IMR-90 (cell line): ENCODE measurements at regions not wholly inside any gene's neighbourhood (a gene's known extent, or its start where the extent isn't known, plus 50 kb on each side); places are given as distances from the start of the nearest gene placed in this dataset.

Source experiments
- ATAC-seq: fragments of 200-7000 bp; cut with Tn5 transposase; 2 replicates; pipeline ENCODE4 v1.9.1; 2020; ENCODE audit warnings: low read depth, mild to moderate bottlenecking, moderate library complexity
- BruUV-seq: library from RNA; stranded (reverse); fragments of 400-500 nt; replicated peaks from 2 replicates; lab custom pipeline; 2021; lab: Mats Ljungman, UMichigan
- CTCF ChIA-PET: fragments of 300-600 bp; formaldehyde crosslinking; extraction: SDS; loops from one replicate; lab custom pipeline; 2021; ENCODE audit warnings: antibody characterized with exemption; lab: Yijun Ruan, JAX
- POLR2A ChIA-PET: fragments of 300-600 bp; sonication (Branson Sonifier 250); formaldehyde crosslinking; loops from one replicate; lab custom pipeline; 2022; ENCODE audit warnings: antibody characterized with exemption; ENCODE audit not compliant: unreplicated experiment; lab: Charles Lee
- DNase-seq: peaks from one replicate; pipeline ENCODE4 v3.0.0; 2013
- H2AFZ ChIP-seq: replicated peaks from 2 replicates; pipeline ENCODE3; 2013; ENCODE audit warnings: low read length, mild to moderate bottlenecking; ENCODE audit not compliant: poor library complexity
- H2AK5ac ChIP-seq: 2 replicates; pipeline ENCODE4 v1.6.1; 2013; ENCODE audit warnings: low read depth, low read length, inconsistent platforms
- H2AK9ac ChIP-seq: replicated peaks from 2 replicates; pipeline ENCODE3; 2013; ENCODE audit warnings: mild to moderate bottlenecking, low read depth, low read length, moderate library complexity; ENCODE audit not compliant: poor library complexity
- H2BK120ac ChIP-seq: 2 replicates; pipeline ENCODE4 v1.6.1; 2013; ENCODE audit warnings: low read depth, low read length, inconsistent platforms
- H2BK15ac ChIP-seq: 3 replicates; pipeline ENCODE4 v1.6.1; 2013; ENCODE audit warnings: low read depth, low read length, inconsistent platforms
- H2BK20ac ChIP-seq: 2 replicates; pipeline ENCODE4 v1.6.1; 2013; ENCODE audit warnings: low read depth, mild to moderate bottlenecking, inconsistent platforms, low read length, moderate library complexity
- H2BK5ac ChIP-seq: 2 replicates; pipeline ENCODE4 v1.6.1; 2013; ENCODE audit warnings: mild to moderate bottlenecking, low read depth, low read length, inconsistent platforms; ENCODE audit not compliant: poor library complexity, severe bottlenecking
- H3K14ac ChIP-seq: replicated peaks from 2 replicates; pipeline ENCODE4 v1.6.1; 2013; ENCODE audit warnings: low read depth, low read length, inconsistent platforms
- H3K18ac ChIP-seq: 2 replicates; pipeline ENCODE4 v1.6.1; 2013; ENCODE audit warnings: low read depth, low read length, control low read depth
- H3K23ac ChIP-seq: 2 replicates; pipeline ENCODE4 v1.6.1; 2013; ENCODE audit warnings: low read depth, low read length, inconsistent platforms
- H3K27ac ChIP-seq: 2 replicates; pipeline ENCODE4 v1.5.1; 2013; ENCODE audit warnings: mild to moderate bottlenecking, control low read depth, low read length; ENCODE audit not compliant: insufficient read depth
- H3K27me3 ChIP-seq: 2 replicates; pipeline ENCODE4 v1.6.1; 2013; ENCODE audit warnings: low read length; ENCODE audit not compliant: control insufficient read depth, insufficient read depth
- H3K36me3 ChIP-seq: 2 replicates; pipeline ENCODE4 v1.6.1; 2013; ENCODE audit warnings: low read length, mixed read lengths; ENCODE audit not compliant: control insufficient read depth, insufficient read depth
- H3K4ac ChIP-seq: 2 replicates; pipeline ENCODE4 v1.6.1; 2013; ENCODE audit warnings: low read depth, low read length, inconsistent platforms
- H3K4me1 ChIP-seq: 2 replicates; pipeline ENCODE4 v1.6.1; 2013; ENCODE audit warnings: low read length, mixed read lengths; ENCODE audit not compliant: control insufficient read depth, insufficient read depth
- H3K4me2 ChIP-seq: 2 replicates; pipeline ENCODE4 v1.6.1; 2013; ENCODE audit warnings: low read depth, mild to moderate bottlenecking, control low read depth, low read length, moderate library complexity
- H3K4me3 ChIP-seq: 2 replicates; pipeline ENCODE4 v1.5.1; 2013; ENCODE audit warnings: low read depth, mild to moderate bottlenecking, control low read depth, low read length, moderate library complexity; ENCODE audit not compliant: insufficient read depth
- H3K56ac ChIP-seq: 2 replicates; pipeline ENCODE4 v1.6.1; 2013; ENCODE audit warnings: low read length, inconsistent platforms; ENCODE audit not compliant: insufficient read depth; ENCODE audit errors: extremely low read depth
- H3K79me1 ChIP-seq, 2 experiments: 2 replicates each; pipeline ENCODE4 v1.6.1; 2013; ENCODE audit warnings: low read length in 2 of 2, inconsistent platforms in 1 of 2, low read depth in 1 of 2
- H3K9ac ChIP-seq: 2 replicates; pipeline ENCODE4 v1.6.1; 2013; ENCODE audit warnings: low read depth, low read length, control low read depth
- H3K9me1 ChIP-seq: 2 replicates; pipeline ENCODE4 v1.6.1; 2013; ENCODE audit warnings: low read length, inconsistent platforms; ENCODE audit not compliant: insufficient read depth
- H3K9me3 ChIP-seq: 2 replicates; pipeline ENCODE4 v1.6.1; 2013; ENCODE audit warnings: low read length; ENCODE audit not compliant: control insufficient read depth, insufficient read depth
- H4K20me1 ChIP-seq: 2 replicates; pipeline ENCODE4 v1.6.1; 2013; ENCODE audit warnings: low read length, inconsistent platforms; ENCODE audit not compliant: insufficient read depth
- H4K5ac ChIP-seq: 2 replicates; pipeline ENCODE4 v1.6.1; 2013; ENCODE audit warnings: mild to moderate bottlenecking, low read depth, low read length, control low read depth
- H4K8ac ChIP-seq, 2 experiments: 2 replicates each; pipeline ENCODE4 v1.6.1; 2013; ENCODE audit warnings: low read depth in 2 of 2, low read length in 2 of 2, control low read depth in 1 of 2, inconsistent platforms in 1 of 2
- H4K91ac ChIP-seq: 2 replicates; pipeline ENCODE4 v1.6.1; 2013; ENCODE audit warnings: low read depth, low read length, inconsistent platforms; ENCODE audit not compliant: insufficient read depth
- BHLHE40 ChIP-seq: fragments of 150-350 bp; IDR thresholded peaks from 2 replicates; pipeline ENCODE4 v1.6.1; 2016; ENCODE audit warnings: mild to moderate bottlenecking, low read depth, low read length
- CEBPB ChIP-seq: IDR thresholded peaks from 2 replicates; pipeline ENCODE4 v1.6.1; 2012; ENCODE audit warnings: low read depth, low read length, improper control_type of control experiment
- CHD1 ChIP-seq: IDR thresholded peaks from 2 replicates; pipeline ENCODE4 v1.6.1; 2012; ENCODE audit warnings: low read depth, low read length, improper control_type of control experiment
- CTCF ChIP-seq: conservative IDR thresholded peaks from 2 replicates; pipeline ENCODE4 v1.5.1; 2012; ENCODE audit warnings: mild to moderate bottlenecking, low read depth, low read length, improper control_type of control experiment
- ELK1 ChIP-seq: fragments of 150-350 bp; IDR thresholded peaks from 2 replicates; pipeline ENCODE4 v1.6.1; 2016; ENCODE audit warnings: low read depth, mild to moderate bottlenecking, low read length, moderate library complexity, borderline replicate concordance
- FOS ChIP-seq: fragments of 150-350 bp; IDR thresholded peaks from 2 replicates; pipeline ENCODE4 v1.6.1; 2016; ENCODE audit warnings: low read depth, low read length
- MAFK ChIP-seq: IDR thresholded peaks from 2 replicates; pipeline ENCODE4 v1.6.1; 2012; ENCODE audit warnings: low read depth, low read length, improper control_type of control experiment
- MAZ ChIP-seq: IDR thresholded peaks from 2 replicates; pipeline ENCODE4 v1.6.1; 2012; ENCODE audit warnings: low read depth, mild to moderate bottlenecking, low read length, improper control_type of control experiment, moderate library complexity, borderline replicate concordance
- MXI1 ChIP-seq: IDR thresholded peaks from 2 replicates; pipeline ENCODE4 v1.6.1; 2012; ENCODE audit warnings: low read depth, mild to moderate bottlenecking, low read length, moderate library complexity, borderline replicate concordance
- NFE2L2 ChIP-seq: fragments of 150-350 bp; IDR thresholded peaks from 2 replicates; pipeline ENCODE4 v1.6.1; 2016; ENCODE audit warnings: low read depth, mild to moderate bottlenecking, low read length
- POLR2A ChIP-seq: IDR thresholded peaks from 2 replicates; pipeline ENCODE4 v1.6.1; 2012; ENCODE audit warnings: mild to moderate bottlenecking, low read depth, low read length
- RAD21 ChIP-seq: IDR thresholded peaks from 2 replicates; pipeline ENCODE4 v1.6.1; 2012; ENCODE audit warnings: low read length, improper control_type of control experiment
- RCOR1 ChIP-seq: IDR thresholded peaks from 2 replicates; pipeline ENCODE4 v1.6.1; 2012; ENCODE audit warnings: mild to moderate bottlenecking, low read length, improper control_type of control experiment; ENCODE audit not compliant: insufficient replicate concordance
- RFX5 ChIP-seq: IDR thresholded peaks from 2 replicates; pipeline ENCODE4 v1.8.0; 2012; ENCODE audit warnings: low read depth, mild to moderate bottlenecking, low read length, moderate library complexity
- SMC3 ChIP-seq: fragments of 150-350 bp; IDR thresholded peaks from 2 replicates; pipeline ENCODE4 v1.6.1; 2016; ENCODE audit warnings: low read depth, mild to moderate bottlenecking, antibody characterized with exemption, low read length, moderate library complexity
- USF2 ChIP-seq: fragments of 150-350 bp; IDR thresholded peaks from 2 replicates; pipeline ENCODE4 v1.6.1; 2017; ENCODE audit warnings: mild to moderate bottlenecking, antibody characterized with exemption, low read length, low read depth
- WGBS, 2 experiments: methylation state at CpG; one replicate each; pipeline versions ENCODE4 v1.1.5 to v1.1.7; 2013; ENCODE audit warnings: missing lambda C conversion rate in 2 of 2; ENCODE audit not compliant: insufficient read length in 1 of 2; ENCODE audit errors: extremely low coverage in 2 of 2; 5-methylcytosine and 5-hydroxymethylcytosine counted together
- dilution Hi-C: fragments of 300-500 bp; cut with HindIII; formaldehyde crosslinking; loops from one replicate; pipeline ENCODE4 v1.14.3; 2018; ENCODE audit warnings: low sequenced_read_pairs; ENCODE audit not compliant: unreplicated experiment
- in situ Hi-C: fragments of 300-500 bp; cut with MboI; formaldehyde crosslinking; loops from 3 replicates; pipeline ENCODE4 v1.14.3; 2019; ENCODE audit warnings: low sequenced_read_pairs, inconsistent platforms, mixed read lengths
- intact Hi-C: fragments of 100-400 bp; cut with micrococcal nuclease; formaldehyde crosslinking; loops from 2 replicates; pipeline ENCODE4 v1.10.0; 2022

- CTCF ChIA-PET: no interaction called here
- Histone ChIP-seq H3K9ac (no peak overlapping the region), H3K4ac (no peak overlapping the region), H3K27me3 (no peaks in the 10 kb centered on the region), H2BK120ac (no peak overlapping the region), H2AK5ac (no peak overlapping the region), H3K79me1 (no peaks in the 10 kb centered on the region), H3K9me1 (no peaks in the 10 kb centered on the region), H3K4me1 (no peaks in the 10 kb centered on the region), H4K8ac (no peak overlapping the region), H2BK5ac (no peak overlapping the region), H2AFZ (no peak overlapping the region), H2AK9ac (no peak overlapping the region), H3K4me2 (no peak overlapping the region), H3K4me3 (no peak overlapping the region), H4K5ac (no peak overlapping the region), H3K14ac (no peak overlapping the region), H3K9me3 (no peaks in the 10 kb centered on the region), H2BK20ac (no peak overlapping the region), H3K56ac (no peak overlapping the region), H2BK15ac (no peak overlapping the region), H4K91ac (no peak overlapping the region), H3K27ac (no peak overlapping the region), H3K23ac (no peak overlapping the region), H3K18ac (no peak overlapping the region), H3K36me3 (no peaks in the 10 kb centered on the region), H4K20me1 (no peaks in the 10 kb centered on the region)
- TF ChIP-seq CHD1: no peak
- TF ChIP-seq CTCF: no peak
- TF ChIP-seq MXI1: no peak
- no peak for TF ChIP-seq USF2
- TF ChIP-seq POLR2A: no peak
- TF ChIP-seq RFX5: no peak
- no peak for TF ChIP-seq MAZ
- no peak for TF ChIP-seq RAD21
- no peak for TF ChIP-seq ELK1
- no peak for TF ChIP-seq MAFK
- no peak for TF ChIP-seq RCOR1
- TF ChIP-seq NFE2L2: no peak
- no peak for TF ChIP-seq CEBPB
- TF ChIP-seq SMC3: no peak
- no peak for TF ChIP-seq BHLHE40
- no peak for TF ChIP-seq FOS
- in situ Hi-C loops: no loop called here
- intact Hi-C loops: no loop called here
- dilution Hi-C loops: no loop called here
- DNase-seq: no peak
- no CpG with 5 or more reads among the region's 2 CpGs for WGBS, 2 experiments
- no peak for ATAC-seq
- no TSS peak for BruUV-seq
- POLR2A ChIA-PET: no interaction called here
Measured at GRCh38 chr14:84937449-84937848, 592.5 kb upstream of the FLRT2 start.
